ENCODE measurements at regions not wholly inside any gene's neighbourhood (a gene's known extent, or its start where the extent isn't known, plus 50 kb on each side); places are given as distances from the start of the nearest gene placed in this dataset.

DNA sequence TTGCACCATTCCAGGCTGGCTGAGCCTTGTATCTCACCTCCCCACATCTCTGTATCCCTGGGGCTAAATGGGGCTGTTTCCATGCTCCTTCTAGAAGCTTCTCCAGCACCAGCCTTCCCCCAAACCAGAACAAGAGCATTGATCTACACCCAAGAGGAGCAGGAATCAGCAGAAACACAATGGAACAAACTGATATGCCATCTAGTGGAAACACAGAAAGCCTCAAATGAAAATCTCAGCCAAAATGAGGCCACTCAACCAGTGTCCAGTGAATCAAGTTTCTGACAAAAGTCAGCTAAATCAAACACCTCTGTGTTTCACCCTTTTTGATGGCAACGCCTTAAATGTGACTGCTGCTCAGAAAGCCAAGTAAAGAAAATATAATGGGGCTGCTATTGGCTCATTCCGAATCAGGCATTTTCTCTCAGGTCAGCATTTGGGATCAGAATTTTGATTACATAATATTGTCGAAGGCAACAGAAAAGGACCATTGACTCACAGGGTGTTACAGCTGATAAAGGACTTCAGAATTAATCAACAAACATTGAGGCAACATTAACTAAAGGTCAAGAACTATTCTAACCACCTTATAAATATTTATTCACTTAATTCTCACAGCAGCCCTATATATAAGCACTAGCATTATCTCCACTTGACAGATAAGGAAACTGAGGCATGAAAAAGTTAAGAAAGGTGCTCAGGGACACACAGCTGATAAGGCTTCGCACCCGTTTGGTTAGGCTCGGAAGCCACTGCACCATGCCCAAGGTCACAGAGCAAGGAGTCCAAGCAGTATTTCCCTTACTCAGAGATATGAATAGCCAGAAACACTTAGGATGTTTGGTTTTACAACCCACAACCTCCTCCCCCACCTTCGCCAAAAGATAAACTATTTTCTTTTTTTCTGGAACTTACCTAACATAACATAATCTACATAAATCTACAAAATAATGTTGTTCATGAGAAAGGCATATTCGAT lies 85.8 kb upstream of the KCNJ15 start:
- CTCF ChIA-PET = interaction anchor here (0.7 to 1.0 kb wide), 4 partner anchors 10 to 182 kb away, joined by 3 to 6 read pairs (median 3); no protein-coding TSS in a partner anchor
- TF ChIP-seq HDGF (IDR thresholded peaks at IDR 0.05; ENCODE audit: borderline replicate concordance) = no peak
- POLR2A ChIA-PET = no interaction called here
- DNase-seq (ENCODE audit: extremely low spot score) = no peak

DNA sequence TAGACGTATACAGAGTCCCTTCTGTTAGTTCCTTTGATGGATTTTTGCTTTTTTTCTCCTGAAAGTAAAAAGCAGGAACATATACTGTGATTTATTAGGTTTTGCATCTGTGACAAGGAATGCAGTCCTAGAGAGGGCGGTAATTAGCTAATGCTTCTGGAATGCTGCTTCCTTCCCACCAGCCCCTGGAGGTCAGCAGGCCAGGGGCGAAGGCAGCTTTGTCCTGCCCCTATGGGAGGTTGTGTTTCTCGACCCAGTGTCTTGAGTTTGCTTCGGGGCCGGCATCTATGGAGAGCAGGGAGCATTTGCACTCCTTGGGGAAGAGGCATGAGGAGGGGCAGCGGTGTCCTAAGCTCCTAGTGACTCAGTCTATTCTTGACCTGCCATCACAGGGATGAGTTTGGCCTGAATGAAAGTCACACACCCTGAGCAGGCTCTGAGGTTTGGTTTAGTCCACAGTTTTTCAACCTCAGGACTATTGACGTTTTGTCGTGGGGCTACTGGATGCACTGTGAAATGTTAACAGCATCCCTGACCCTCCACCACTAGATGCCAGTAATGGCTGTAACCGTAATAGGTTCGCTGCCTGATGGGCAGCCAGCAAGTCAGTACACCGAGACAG lies 85.0 kb upstream of the KCNJ15 start:
- TF ChIP-seq NFRKB (IDR thresholded peaks at IDR 0.05) (no peak), ZNF384 (IDR thresholded peaks at IDR 0.05) (no peak), FOXM1 (IDR thresholded peaks at IDR 0.05; ENCODE audit: borderline replicate concordance) (no peak), TARDBP (IDR thresholded peaks at IDR 0.05) (no peak), FOXK2 (IDR thresholded peaks at IDR 0.05) (no peak), BHLHE40 (IDR thresholded peaks at IDR 0.05; ENCODE audit: borderline replicate concordance) (no peak), SUZ12 (IDR thresholded peaks at IDR 0.05) (no peak), ELF4 (IDR thresholded peaks at IDR 0.05) (no peak), LEF1 (IDR thresholded peaks at IDR 0.05; ENCODE audit: borderline replicate concordance) (no peak), SP1 (IDR thresholded peaks at IDR 0.05) (no peak), L3MBTL2 (conservative IDR thresholded peaks at IDR 0.05) (no peak), FOXA1 (IDR thresholded peaks at IDR 0.05) (no peak), ARNT (IDR thresholded peaks at IDR 0.05) (no peak), CTBP1 (IDR thresholded peaks at IDR 0.05; ENCODE audit: borderline replicate concordance) (no peak)
- TF ChIP-seq, protein P1, sequence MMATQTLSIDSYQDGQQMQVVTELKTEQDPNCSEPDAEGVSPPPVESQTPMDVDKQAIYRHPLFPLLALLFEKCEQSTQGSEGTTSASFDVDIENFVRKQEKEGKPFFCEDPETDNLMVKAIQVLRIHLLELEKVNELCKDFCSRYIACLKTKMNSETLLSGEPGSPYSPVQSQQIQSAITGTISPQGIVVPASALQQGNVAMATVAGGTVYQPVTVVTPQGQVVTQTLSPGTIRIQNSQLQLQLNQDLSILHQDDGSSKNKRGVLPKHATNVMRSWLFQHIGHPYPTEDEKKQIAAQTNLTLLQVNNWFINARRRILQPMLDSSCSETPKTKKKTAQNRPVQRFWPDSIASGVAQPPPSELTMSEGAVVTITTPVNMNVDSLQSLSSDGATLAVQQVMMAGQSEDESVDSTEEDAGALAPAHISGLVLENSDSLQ (IDR thresholded peaks at IDR 0.05) = no peak
- DNase-seq (ENCODE audit: extremely low spot score) = no peak
- CTCF ChIA-PET = interaction anchor here (0.8 to 0.9 kb wide), 2 partner anchors 9 to 181 kb away, joined by 3 read pairs; no protein-coding TSS in a partner anchor
- POLR2A ChIA-PET = no interaction called here

DNA sequence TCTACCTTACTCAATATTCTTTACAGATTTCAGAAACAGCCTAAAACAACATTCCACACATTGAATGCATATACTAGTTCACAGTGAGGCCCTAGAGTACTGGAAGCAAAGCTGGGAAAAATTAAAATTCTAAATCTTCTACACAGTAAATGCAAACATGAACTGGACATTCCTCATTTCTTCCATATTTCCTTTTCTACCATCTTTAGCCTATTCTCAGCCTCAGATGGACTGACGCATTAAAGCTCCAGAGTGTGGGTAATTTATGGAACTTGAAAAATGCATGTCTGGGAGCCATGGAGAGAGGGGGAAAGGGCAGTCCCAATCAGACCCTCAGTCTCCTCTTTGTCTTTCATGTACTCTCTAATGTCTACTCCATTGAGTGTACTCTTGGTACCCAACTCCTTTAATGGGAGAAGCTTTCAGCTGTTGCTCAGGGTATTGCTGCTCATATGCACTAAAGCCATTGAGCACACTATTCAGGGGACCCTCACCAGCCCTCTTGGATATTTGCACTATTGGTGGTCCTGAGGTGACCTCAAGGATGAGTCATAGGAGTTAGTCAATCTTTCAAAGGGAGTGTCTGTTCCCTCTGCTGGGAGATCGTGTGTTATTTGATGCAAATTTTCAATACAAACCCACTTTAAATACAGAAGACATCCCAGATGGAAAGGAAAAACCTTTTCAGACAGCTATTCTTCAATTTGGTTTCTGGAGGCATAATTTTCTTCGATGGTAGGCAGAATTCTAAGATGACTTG lies 83.3 kb upstream of the KCNJ15 start:
- TF ChIP-seq BHLHE40 (IDR thresholded peaks at IDR 0.05; ENCODE audit: borderline replicate concordance) = no peak
- no peak for TF ChIP-seq SUZ12 (IDR thresholded peaks at IDR 0.05)
- no peak for TF ChIP-seq ELF4 (IDR thresholded peaks at IDR 0.05)
- no peak for TF ChIP-seq SP1 (IDR thresholded peaks at IDR 0.05)
- TF ChIP-seq, protein P1 (IDR thresholded peaks at IDR 0.05) = no peak
- CTCF ChIA-PET = interaction anchor here (0.5 kb wide), 1 partner anchor 1008 kb away, joined by 3 read pairs; no protein-coding TSS in a partner anchor
- POLR2A ChIA-PET = no interaction called here
- no peak for DNase-seq (ENCODE audit: extremely low spot score)

DNA sequence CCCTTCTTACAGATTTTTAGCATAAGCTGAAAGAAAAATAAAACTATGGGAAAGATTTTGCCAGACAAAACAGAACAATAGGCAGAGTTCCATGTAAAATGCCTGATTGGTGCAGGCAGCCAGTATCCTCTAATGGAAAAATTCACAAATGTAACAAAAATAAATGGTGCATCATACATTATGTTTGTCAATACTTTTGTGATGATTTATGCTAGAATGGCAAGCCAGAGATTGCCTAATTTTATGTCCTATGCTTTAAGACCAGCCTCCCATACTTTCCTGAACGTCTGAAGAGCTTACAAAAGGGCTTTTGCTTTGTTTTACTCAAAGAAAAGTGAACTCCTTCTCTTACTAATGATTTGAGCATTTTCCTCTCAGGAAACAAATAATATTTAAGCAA lies 81.5 kb upstream of the KCNJ15 start:
- ChIA-PET CTCF (no interaction called here), POLR2A (no interaction called here)
- TF ChIP-seq HDGF (IDR thresholded peaks at IDR 0.05; ENCODE audit: borderline replicate concordance) (no peak), FOXK2 (IDR thresholded peaks at IDR 0.05) (no peak), ARNT (IDR thresholded peaks at IDR 0.05) (no peak), L3MBTL2 (conservative IDR thresholded peaks at IDR 0.05) (no peak), ZNF384 (IDR thresholded peaks at IDR 0.05) (no peak), CTBP1 (IDR thresholded peaks at IDR 0.05; ENCODE audit: borderline replicate concordance) (no peak), SP1 (IDR thresholded peaks at IDR 0.05) (no peak), ELF4 (IDR thresholded peaks at IDR 0.05) (no peak), LEF1 (IDR thresholded peaks at IDR 0.05; ENCODE audit: borderline replicate concordance) (no peak), BHLHE40 (IDR thresholded peaks at IDR 0.05; ENCODE audit: borderline replicate concordance) (no peak), NFRKB (IDR thresholded peaks at IDR 0.05) (no peak), FOXM1 (IDR thresholded peaks at IDR 0.05; ENCODE audit: borderline replicate concordance) (no peak), FOXA1 (IDR thresholded peaks at IDR 0.05) (no peak), SUZ12 (IDR thresholded peaks at IDR 0.05) (no peak)
- TF ChIP-seq, protein P1 (IDR thresholded peaks at IDR 0.05) = no peak
- no peak for DNase-seq (ENCODE audit: extremely low spot score)

DNA sequence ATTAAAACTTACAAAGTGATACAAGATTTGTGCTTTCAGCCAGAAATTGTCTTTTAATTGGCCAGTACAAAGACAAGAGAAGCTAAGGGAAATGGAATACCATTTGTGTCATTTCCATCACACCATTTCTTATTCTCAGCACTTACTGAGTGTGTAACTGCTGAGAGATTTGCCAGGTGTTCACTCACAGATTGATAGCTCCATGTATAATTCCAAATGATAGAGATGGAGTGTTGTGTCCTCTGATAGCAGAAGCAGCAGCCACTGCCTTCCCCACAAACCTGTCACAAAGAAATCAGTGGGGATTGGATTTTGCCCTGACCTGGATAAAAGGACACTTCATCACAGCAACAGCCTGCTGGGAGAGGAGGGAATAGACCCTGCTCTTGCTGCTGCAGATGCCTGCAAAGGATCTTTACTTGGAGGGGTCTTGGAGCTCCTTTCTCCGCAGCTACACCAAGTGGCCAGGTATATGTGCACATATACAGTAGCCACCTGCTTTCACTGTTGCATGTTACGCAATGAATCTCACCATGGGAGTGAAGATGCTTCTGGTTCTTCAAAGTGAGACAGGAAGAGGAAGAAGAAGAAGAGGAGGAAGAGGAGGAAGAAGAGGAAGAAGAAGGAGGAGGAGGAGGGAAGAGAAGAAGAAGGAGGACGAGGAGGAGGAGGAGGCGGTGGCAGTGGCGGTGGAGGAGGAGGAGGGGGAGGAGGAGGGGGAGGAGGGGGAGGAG lies 78.7 kb upstream of the KCNJ15 start:
- CTCF ChIA-PET = no interaction called here
- DNase-seq (ENCODE audit: extremely low spot score) = no peak
- POLR2A ChIA-PET = no interaction called here
- no peak for TF ChIP-seq FOXA1 (IDR thresholded peaks at IDR 0.05)
- no peak for TF ChIP-seq TARDBP (IDR thresholded peaks at IDR 0.05)
- no peak for TF ChIP-seq FOXM1 (IDR thresholded peaks at IDR 0.05; ENCODE audit: borderline replicate concordance)
- no peak for TF ChIP-seq SUZ12 (IDR thresholded peaks at IDR 0.05)
- TF ChIP-seq HDGF (IDR thresholded peaks at IDR 0.05; ENCODE audit: borderline replicate concordance) = no peak
- TF ChIP-seq ELF4 (IDR thresholded peaks at IDR 0.05) = no peak
- no peak for TF ChIP-seq ARNT (IDR thresholded peaks at IDR 0.05)
- no peak for TF ChIP-seq BHLHE40 (IDR thresholded peaks at IDR 0.05; ENCODE audit: borderline replicate concordance)
- no peak for TF ChIP-seq SP1 (IDR thresholded peaks at IDR 0.05)
- TF ChIP-seq NFRKB (IDR thresholded peaks at IDR 0.05) = no peak
